Activated CD8-positive, alpha-beta memory T cell treated with anti-CD3 and anti-CD28 coated beads, Interleukin-2, amount 50 U/mL, for 4 hours (primary cell): ENCODE measurements at regions not wholly inside any gene's neighbourhood (a gene's known extent, or its start where the extent isn't known, plus 50 kb on each side); places are given as distances from the start of the nearest gene placed in this dataset.
"Not testable (repeated sequence)": the region's sequence is repeated elsewhere in the genome, so short reads cannot be mapped to it uniquely, and the experiment has no call there.

Source experiments
- DNase-seq: peaks from one replicate; pipeline ENCODE4 v3.0.0-alpha.2; 2020

- not testable (repeated sequence) for DNase-seq
Observed at GRCh38 chr18:8913606-8914403, 188.7 kb upstream of the NDUFV2 start.

GRCh38 chr18:8914404-8915264, 187.9 kb upstream of the NDUFV2 start:
- DNase-seq, result not testable (repeated sequence)

GRCh38 chr18:8920856-8921787, 181.4 kb upstream of the NDUFV2 start:
- not testable (repeated sequence) for DNase-seq

- DNase-seq, result no peak
Observed at GRCh38 chr18:8926464-8926863, 176.0 kb upstream of the NDUFV2 start.

- DNase-seq, result no peak
Observed at GRCh38 chr18:8928044-8928443, 174.5 kb upstream of the NDUFV2 start.

- DNase-seq, result no peak
Observed at GRCh38 chr18:8928847-8929780, 173.4 kb upstream of the NDUFV2 start.

- DNase-seq, result no peak
Observed at GRCh38 chr18:8930990-8931616, 171.4 kb upstream of the NDUFV2 start.

- no peak for DNase-seq
Observed at GRCh38 chr18:8932866-8933265, 169.6 kb upstream of the NDUFV2 start.

GRCh38 chr18:8933714-8934284, 168.7 kb upstream of the NDUFV2 start:
- DNase-seq, result no peak

GRCh38 chr18:8935346-8935745, 167.2 kb upstream of the NDUFV2 start:
- DNase-seq, result not testable (repeated sequence)

- DNase-seq, result no peak
Observed at GRCh38 chr18:8936619-8937018, 165.9 kb upstream of the NDUFV2 start.

- no peak for DNase-seq
Observed at GRCh38 chr18:8937160-8938094, 165.1 kb upstream of the NDUFV2 start.

- DNase-seq, result no peak
Observed at GRCh38 chr18:8938817-8939216, 163.7 kb upstream of the NDUFV2 start.

GRCh38 chr18:8942021-8942908, 160.2 kb upstream of the NDUFV2 start:
- DNase-seq, result no peak

- no peak for DNase-seq
Observed at GRCh38 chr18:8942909-8943545, 159.5 kb upstream of the NDUFV2 start.

GRCh38 chr18:8943900-8944870, 158.3 kb upstream of the NDUFV2 start:
- no peak for DNase-seq

- DNase-seq, result no peak
Observed at GRCh38 chr18:8944871-8945245, 157.6 kb upstream of the NDUFV2 start.
